ENCODE measurements at regions not wholly inside any gene's neighbourhood (a gene's known extent, or its start where the extent isn't known, plus 50 kb on each side); places are given as distances from the start of the nearest gene placed in this dataset.

- H3K27me3 ChIP-seq (ENCODE audit: control insufficient read depth in 2 of 2, insufficient read depth in 2 of 2, low read length in 2 of 2) = no peaks in the 10 kb centered on the region
- H3K9me1 ChIP-seq (replicated peaks; ENCODE audit: control insufficient read depth, extremely low read depth, insufficient read depth, low read length) = no peaks in the 10 kb centered on the region
- H3K36me3 ChIP-seq (ENCODE audit: control insufficient read depth in 2 of 2, extremely low read depth in 1 of 2, insufficient read depth in 2 of 2, low read length in 2 of 2) = no peaks in the 10 kb centered on the region
- no peak overlapping the region for H3K4me2 ChIP-seq (ENCODE audit: insufficient read depth, low read length)
- H3K9me3 ChIP-seq (replicated peaks; ENCODE audit: control insufficient read depth, insufficient read depth, low read length) = no peaks in the 10 kb centered on the region
- no peak overlapping the region for H2AFZ ChIP-seq (ENCODE audit: low read depth, low read length)
- no peak overlapping the region for H3K9ac ChIP-seq (replicated peaks; ENCODE audit: extremely low read depth, insufficient read depth, low read length)
- BruUV-seq (replicated peaks) = no TSS peak
- no peak for TF ChIP-seq MAX (IDR thresholded peaks at IDR 0.05; ENCODE audit: insufficient read depth, insufficient read length)
- no peak for TF ChIP-seq FOS (IDR thresholded peaks at IDR 0.05; ENCODE audit: borderline replicate concordance, insufficient read depth, low read length)
- no peak for TF ChIP-seq POLR2AphosphoS5 (IDR thresholded peaks at IDR 0.05; ENCODE audit: insufficient read depth, low read depth, low read length)
- no peak for TF ChIP-seq GATA2 (IDR thresholded peaks at IDR 0.05; ENCODE audit: insufficient read depth, insufficient read length, low read depth, low read length)
- TF ChIP-seq MYC (IDR thresholded peaks at IDR 0.05; ENCODE audit: low read depth, low read length) = no peak
- no peak for TF ChIP-seq POLR2A (IDR thresholded peaks at IDR 0.05; ENCODE audit: low read depth, low read length)
- TF ChIP-seq JUN (IDR thresholded peaks at IDR 0.05; ENCODE audit: borderline replicate concordance, insufficient read depth, insufficient read length, low read depth) = no peak
- no peak for TF ChIP-seq CTCF (IDR thresholded peaks at IDR 0.05; ENCODE audit: extremely low read depth in 1 of 2, insufficient read depth in 1 of 2, low read depth in 1 of 2, low read length in 2 of 2)
- no peak for TF ChIP-seq EZH2 (IDR thresholded peaks at IDR 0.05; ENCODE audit: borderline replicate concordance, low read depth, low read length, severe bottlenecking)
- FAIRE-seq (no peak), DNase-seq (ENCODE audit: low read depth, low spot score) (no peak)
- H3K4me3 ChIP-seq (replicated peaks in 1 of 3; ENCODE audit: insufficient read depth in 1 of 3, low read depth in 1 of 3, low read length in 3 of 3) = no peak overlapping the region
- ChIA-PET POLR2A (no interaction called here), CTCF (no interaction called here)
- intact Hi-C loops (cut with micrococcal nuclease) = no loop called here
- H3K27ac ChIP-seq (ENCODE audit: insufficient read depth, low read depth, low read length) = no peak overlapping the region
- no peaks in the 10 kb centered on the region for H4K20me1 ChIP-seq (replicated peaks; ENCODE audit: control insufficient read depth, extremely low read depth, insufficient read depth, low read length)
- dilution Hi-C loops (cut with MboI; ENCODE audit: extremely low pct_ligation_motif_present, low sequenced_read_pairs) = no loop called here
- no peaks in the 10 kb centered on the region for H3K79me2 ChIP-seq (ENCODE audit: control insufficient read depth, insufficient read depth, low read length)
- no peaks in the 10 kb centered on the region for H3K4me1 ChIP-seq (ENCODE audit: control insufficient read depth, extremely low read depth, insufficient read depth, low read length)
Measured at GRCh38 chr1:221573756-221574155, 168.1 kb downstream of the DUSP10 start.
